ENCODE measurements at regions not wholly inside any gene's neighbourhood (a gene's known extent, or its start where the extent isn't known, plus 50 kb on each side); places are given as distances from the start of the nearest gene placed in this dataset.

DNA sequence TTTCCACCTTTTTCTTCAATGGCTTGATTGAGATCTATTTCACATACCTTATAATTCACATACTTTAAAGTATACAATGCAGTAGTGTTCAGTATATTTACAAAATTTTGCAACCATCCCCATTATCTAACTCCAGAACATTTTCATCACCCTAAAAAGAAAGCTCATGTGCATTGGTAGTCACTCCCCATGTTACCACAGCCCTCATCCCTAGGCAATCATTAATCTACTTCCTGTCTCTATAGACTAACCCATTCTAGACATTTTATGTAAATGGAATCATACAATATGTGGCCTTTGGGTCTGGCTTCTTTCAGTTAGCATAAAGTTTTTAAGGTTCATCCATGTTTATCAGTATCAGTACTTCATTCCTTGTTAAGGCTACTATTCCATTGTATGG, 214.2 kb downstream of the WDR11 start:
- TF ChIP-seq, protein P1, sequence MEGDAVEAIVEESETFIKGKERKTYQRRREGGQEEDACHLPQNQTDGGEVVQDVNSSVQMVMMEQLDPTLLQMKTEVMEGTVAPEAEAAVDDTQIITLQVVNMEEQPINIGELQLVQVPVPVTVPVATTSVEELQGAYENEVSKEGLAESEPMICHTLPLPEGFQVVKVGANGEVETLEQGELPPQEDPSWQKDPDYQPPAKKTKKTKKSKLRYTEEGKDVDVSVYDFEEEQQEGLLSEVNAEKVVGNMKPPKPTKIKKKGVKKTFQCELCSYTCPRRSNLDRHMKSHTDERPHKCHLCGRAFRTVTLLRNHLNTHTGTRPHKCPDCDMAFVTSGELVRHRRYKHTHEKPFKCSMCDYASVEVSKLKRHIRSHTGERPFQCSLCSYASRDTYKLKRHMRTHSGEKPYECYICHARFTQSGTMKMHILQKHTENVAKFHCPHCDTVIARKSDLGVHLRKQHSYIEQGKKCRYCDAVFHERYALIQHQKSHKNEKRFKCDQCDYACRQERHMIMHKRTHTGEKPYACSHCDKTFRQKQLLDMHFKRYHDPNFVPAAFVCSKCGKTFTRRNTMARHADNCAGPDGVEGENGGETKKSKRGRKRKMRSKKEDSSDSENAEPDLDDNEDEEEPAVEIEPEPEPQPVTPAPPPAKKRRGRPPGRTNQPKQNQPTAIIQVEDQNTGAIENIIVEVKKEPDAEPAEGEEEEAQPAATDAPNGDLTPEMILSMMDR (IDR thresholded peaks at IDR 0.05; ENCODE audit: low read depth, low read length, missing control alignments): no peak
- no peak overlapping the region for H3K4me3 ChIP-seq (ENCODE audit: low read depth, low read length)
- DNase-seq (ENCODE audit: low read depth): no peak

DNA sequence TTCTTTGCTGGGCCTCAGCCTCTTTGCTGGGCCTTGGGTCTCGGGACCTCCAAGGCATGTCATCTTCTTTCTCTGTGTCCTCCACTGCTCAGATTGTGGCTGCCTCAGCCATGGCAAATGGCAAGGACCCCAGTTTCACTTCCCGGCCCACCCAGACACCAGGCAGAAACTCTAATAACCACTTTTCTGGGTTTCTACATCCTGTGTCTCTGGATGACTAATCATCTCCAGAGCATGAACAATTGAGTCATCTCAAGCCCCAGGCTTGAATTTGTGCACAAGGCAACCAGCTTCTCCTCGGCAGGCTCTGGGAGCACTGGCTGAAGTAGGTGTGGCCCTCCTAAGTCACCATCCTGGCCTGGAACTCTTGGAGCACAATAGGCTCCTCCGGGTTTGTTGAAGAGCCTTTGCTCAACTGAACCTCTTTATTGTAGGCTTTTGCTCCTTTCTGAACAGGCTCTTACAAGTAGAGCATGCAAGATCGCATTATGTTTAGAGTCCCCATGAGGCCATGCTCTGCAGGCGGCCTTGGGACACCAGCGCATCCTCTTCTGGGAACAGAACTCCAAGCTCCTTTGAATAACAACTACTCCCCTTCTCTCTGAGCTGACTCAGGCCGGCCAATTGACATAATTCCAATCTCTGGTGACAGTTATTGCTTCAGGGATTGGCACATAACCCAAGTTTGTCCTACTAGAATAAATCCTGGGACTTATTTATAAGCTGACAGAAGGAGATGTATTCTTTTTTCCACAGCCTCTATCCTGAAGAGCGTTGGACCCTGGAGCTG, 218.1 kb downstream of the WDR11 start:
- no peak overlapping the region for H3K4me3 ChIP-seq (ENCODE audit: low read depth, low read length)
- peak; percentile 29 for DNase-seq (ENCODE audit: low read depth)
- TF ChIP-seq, protein P1 (IDR thresholded peaks at IDR 0.05; ENCODE audit: low read depth, low read length, missing control alignments): no peak

DNA sequence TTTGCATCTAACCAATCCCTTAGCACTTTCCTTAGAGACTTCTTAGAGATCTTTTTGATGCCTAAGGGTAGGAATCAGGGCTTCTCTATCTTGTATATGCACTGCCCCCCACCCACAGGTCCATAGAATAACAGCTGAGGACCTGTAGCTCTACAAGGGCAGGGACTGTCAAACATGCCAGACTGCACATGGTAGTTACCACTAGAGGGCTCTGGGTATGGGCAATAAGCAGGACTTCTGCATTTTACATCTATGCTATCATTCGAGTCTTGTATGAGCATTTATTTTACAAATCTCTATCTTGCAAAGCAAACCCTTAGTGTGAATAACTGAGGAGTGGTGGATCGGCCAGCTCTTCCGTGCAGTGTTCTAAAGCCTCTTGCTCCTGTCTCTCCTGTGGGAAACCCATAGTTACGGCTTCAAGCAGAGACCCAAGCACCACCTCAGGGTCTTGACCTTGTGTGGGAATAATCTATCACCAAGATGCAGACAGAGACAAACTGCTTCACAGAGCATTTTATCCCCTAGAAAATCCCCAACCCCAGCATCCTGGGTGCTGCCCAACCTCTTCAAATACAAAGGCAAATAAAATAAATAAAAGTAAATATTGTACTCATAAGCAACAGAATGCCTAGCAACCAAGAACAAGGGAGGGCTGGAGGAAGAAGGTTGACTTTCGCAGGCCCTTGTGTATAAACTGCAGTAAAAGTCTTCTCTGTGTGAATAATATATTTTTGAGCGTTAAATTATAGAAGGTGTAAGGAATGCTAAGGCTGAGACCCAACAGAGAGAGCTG, 219.3 kb downstream of the WDR11 start:
- no peak overlapping the region for H3K4me3 ChIP-seq (ENCODE audit: low read depth, low read length)
- DNase-seq (ENCODE audit: low read depth): no peak
- TF ChIP-seq, protein P1 (IDR thresholded peaks at IDR 0.05; ENCODE audit: low read depth, low read length, missing control alignments): peak; percentile 57

DNA sequence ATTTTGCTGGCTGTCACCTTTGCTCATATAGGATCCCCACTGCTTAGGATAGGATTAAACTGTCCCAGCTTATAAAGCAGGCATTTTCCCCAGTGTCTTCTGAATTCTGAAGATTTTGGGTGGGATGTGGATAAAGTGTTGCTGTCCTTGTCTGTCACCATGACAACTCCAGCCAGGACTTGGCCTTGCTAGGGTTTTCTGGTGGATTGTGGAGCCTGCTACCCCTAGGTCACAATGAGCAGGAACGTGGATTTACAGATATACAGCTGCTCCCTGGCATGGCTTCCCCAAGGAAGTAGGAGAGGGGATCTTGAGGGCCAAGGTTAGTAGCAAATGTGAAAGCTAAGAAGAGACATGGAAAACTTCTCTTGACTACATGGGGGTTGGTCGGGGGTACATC, 220.7 kb downstream of the WDR11 start:
- no peak overlapping the region for H3K4me3 ChIP-seq (ENCODE audit: low read depth, low read length)
- TF ChIP-seq, protein P1 (IDR thresholded peaks at IDR 0.05; ENCODE audit: low read depth, low read length, missing control alignments): no peak
- no peak for DNase-seq (ENCODE audit: low read depth)

DNA sequence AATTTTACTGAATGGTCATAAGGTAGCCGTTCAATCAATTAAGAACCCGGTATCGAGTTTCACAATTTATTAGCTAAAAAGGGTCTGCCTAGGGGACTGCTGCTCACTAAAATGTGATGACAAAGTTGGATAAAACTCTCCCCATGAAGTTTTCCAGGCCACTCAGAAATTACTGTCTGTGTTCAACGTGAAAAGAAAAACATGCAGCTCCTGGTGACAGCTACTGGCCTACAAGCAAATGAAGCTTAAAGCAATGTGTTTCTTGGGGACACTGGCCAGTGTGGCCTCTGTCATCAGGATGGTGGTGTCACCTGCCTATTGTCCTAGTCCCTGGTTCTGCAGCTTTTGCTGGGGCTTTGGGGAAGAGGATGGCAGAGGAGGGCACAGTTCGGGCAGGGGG, 222.6 kb downstream of the WDR11 start:
- TF ChIP-seq, protein P1 (IDR thresholded peaks at IDR 0.05; ENCODE audit: low read depth, low read length, missing control alignments): no peak
- DNase-seq (ENCODE audit: low read depth): no peak

DNA sequence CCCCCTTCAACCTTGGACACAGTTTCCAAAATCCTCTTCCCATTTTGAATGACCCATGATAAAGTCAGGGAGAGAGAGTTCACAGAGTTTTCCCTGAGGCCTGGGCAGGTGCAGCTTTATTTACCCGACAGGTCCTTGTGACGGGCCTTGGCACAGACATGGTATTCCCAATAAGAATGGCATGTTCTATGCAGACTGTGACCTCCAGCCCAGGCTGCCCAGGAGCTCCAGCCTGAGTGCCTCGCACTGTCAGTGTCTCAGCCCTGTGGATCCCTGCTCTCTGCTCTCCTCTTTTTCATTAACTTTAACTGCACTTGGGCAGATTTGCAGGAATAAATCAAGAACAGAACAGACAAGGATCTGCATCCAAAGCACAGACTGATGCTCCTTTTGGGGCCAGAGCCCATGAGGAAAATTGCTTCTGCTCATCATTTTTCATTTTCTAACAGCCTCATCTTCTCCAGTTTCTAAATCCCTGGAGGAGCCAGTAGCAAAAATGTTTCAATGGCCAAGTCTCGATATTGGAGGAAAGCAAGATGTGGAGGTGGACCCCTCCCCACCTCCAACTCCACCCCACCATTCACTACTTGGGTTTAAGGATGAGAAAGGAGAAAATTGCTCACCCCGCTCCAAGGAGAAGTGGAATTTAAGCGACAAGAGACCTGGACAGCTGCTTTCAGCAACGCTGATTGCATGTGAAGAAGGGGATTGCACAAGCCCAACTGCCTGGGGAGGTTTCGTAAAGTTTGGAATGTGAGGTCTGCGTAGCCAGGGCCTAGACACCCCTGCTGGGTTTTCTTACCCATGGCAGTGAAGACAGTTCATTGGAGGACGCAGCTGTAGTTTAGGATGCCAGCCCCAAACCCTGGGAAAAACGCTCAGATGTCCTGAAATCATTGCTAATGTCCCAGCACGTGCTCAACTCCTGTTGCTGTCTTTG, 225.9 kb downstream of the WDR11 start:
- no peak overlapping the region for H3K4me3 ChIP-seq (ENCODE audit: low read depth, low read length)
- TF ChIP-seq, protein P1 (IDR thresholded peaks at IDR 0.05; ENCODE audit: low read depth, low read length, missing control alignments): no peak
- DNase-seq (ENCODE audit: low read depth): no peak

More for the DNA sequence above, 222.6 kb downstream of the WDR11 start:
- H3K4me3 ChIP-seq (ENCODE audit: low read depth, low read length): no peak overlapping the region
